ENCODE measurements at regions not wholly inside any gene's neighbourhood (a gene's known extent, or its start where the extent isn't known, plus 50 kb on each side); places are given as distances from the start of the nearest gene placed in this dataset.

DNA sequence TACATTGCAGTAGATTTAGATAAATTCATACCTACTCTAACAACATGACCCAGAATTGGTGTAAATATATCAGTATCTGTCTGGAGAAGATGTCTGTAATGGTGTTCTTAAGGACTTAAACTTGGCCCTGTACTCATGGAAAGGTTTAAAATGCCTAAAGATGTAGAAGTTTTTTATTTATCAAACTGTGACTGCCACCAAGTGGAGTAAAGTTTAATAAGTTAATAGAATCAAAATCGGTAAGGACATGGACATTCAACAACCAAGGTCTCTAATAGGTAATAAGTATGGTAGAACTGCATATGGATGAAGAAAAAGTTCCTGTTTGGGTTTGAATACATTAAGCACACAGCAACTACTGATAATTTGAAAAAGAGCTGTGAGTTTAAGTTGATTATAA, 474.0 kb upstream of the NDST3 start:
- TF ChIP-seq, protein P1, sequence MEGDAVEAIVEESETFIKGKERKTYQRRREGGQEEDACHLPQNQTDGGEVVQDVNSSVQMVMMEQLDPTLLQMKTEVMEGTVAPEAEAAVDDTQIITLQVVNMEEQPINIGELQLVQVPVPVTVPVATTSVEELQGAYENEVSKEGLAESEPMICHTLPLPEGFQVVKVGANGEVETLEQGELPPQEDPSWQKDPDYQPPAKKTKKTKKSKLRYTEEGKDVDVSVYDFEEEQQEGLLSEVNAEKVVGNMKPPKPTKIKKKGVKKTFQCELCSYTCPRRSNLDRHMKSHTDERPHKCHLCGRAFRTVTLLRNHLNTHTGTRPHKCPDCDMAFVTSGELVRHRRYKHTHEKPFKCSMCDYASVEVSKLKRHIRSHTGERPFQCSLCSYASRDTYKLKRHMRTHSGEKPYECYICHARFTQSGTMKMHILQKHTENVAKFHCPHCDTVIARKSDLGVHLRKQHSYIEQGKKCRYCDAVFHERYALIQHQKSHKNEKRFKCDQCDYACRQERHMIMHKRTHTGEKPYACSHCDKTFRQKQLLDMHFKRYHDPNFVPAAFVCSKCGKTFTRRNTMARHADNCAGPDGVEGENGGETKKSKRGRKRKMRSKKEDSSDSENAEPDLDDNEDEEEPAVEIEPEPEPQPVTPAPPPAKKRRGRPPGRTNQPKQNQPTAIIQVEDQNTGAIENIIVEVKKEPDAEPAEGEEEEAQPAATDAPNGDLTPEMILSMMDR (IDR thresholded peaks at IDR 0.05): no peak
- TF ChIP-seq POLR2A (IDR thresholded peaks at IDR 0.05): no peak
- intact Hi-C loops (cut with DNase I): no loop called here
- Histone ChIP-seq H3K4me1 (no peaks in the 10 kb centered on the region), H3K4me3 (replicated peaks in 1 of 3) (no peak overlapping the region), H3K9me3 (no peaks in the 10 kb centered on the region), H3K27me3 (no peaks in the 10 kb centered on the region), H3K27ac (no peak overlapping the region), H3K36me3 (no peaks in the 10 kb centered on the region)
- 54 to 59% methylated on average over 1 of the region's 1 CpG for WGBS, 2 donors
- no peak for DNase-seq

DNA sequence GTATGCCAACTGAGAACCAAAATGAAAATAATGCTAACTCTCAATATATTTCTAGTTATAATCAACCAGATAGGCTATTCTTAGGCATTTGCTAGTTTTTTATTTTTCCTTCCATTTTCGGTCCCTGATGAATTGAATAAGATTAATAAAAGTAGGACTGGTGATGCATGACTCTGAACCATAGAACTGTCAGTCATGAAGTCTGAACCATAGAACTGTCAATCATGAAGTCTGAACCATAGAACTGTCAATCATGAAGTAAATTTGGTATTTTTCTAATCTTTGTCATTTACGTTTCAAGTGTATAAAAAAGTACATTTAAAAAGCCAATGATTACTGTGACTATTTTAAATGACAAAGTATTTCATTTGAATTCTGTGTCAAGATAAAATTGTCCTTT, 460.2 kb upstream of the NDST3 start:
- no peaks in the 10 kb centered on the region for H3K9me3 ChIP-seq
- H3K4me1 ChIP-seq: no peaks in the 10 kb centered on the region
- WGBS, 2 donors: 92 to 96% methylated on average over 2 of the region's 2 CpGs
- no peak overlapping the region for H3K27ac ChIP-seq
- no peak for TF ChIP-seq POLR2A (IDR thresholded peaks at IDR 0.05)
- TF ChIP-seq, protein P1 (IDR thresholded peaks at IDR 0.05): no peak
- no peak for DNase-seq
- no peak overlapping the region for H3K4me3 ChIP-seq (replicated peaks in 1 of 3)
- no peaks in the 10 kb centered on the region for H3K27me3 ChIP-seq
- intact Hi-C loops (cut with DNase I): no loop called here
- no peaks in the 10 kb centered on the region for H3K36me3 ChIP-seq

DNA sequence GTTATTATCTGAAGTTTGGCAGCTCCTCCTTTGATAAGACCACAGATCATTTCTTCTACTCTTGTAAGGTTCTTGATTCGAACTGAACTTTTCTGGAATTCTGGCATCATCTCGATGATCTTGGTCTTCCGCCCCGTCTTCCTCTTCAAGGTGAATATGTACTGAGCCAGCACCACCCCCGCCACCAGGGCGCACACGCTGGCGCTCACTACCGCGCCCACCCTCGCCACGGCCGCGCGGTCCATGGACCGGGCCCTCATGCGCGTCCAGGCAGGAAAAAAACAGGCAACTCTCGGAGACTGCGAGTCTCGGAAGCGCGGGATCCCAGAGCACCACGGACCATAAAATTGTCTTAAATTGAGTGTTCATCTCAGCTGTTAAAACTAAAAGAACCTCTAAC, 458.4 kb upstream of the NDST3 start:
- Histone ChIP-seq H3K4me3 (replicated peaks in 1 of 3) (no peak overlapping the region), H3K27me3 (no peaks in the 10 kb centered on the region), H3K4me1 (no peaks in the 10 kb centered on the region), H3K9me3 (no peaks in the 10 kb centered on the region), H3K36me3 (no peaks in the 10 kb centered on the region), H3K27ac (no peak overlapping the region)
- no peak for TF ChIP-seq POLR2A (IDR thresholded peaks at IDR 0.05)
- TF ChIP-seq, protein P1 (IDR thresholded peaks at IDR 0.05): no peak
- 90 to 93% methylated on average over 24 of the region's 24 CpGs for WGBS, 2 donors
- intact Hi-C loops (cut with DNase I): no loop called here
- DNase-seq: no peak

DNA sequence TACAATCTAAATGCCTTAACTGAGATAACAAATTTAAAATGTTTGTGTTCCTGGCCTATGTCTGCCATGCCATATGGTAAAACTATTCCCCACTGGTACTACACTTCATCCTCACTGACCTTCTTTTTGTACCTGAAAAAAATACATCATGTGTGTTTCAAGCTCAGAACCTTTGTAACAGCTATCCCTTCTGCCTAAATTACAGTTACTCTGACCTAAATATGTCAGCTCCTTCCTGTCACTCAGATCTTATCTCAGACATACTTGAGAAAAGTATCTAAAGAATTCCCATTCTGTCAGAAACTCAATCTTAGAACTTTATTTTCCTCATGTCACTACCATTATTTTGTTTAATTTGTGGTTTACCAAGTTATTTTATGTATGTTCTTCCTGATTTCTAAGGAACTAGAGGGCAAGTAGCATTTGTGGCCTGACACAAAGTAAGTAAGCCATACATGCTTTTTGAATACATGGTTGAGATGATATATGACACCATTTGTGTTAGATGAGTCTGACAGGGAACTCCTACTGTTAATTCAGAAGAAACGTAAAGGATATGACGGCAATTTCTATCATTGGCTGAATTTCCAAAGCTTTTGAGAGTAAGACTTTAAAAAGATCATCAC, 456.5 kb upstream of the NDST3 start:
- Histone ChIP-seq H3K27ac (no peak overlapping the region), H3K9me3 (no peaks in the 10 kb centered on the region), H3K36me3 (no peaks in the 10 kb centered on the region), H3K4me1 (no peaks in the 10 kb centered on the region), H3K4me3 (replicated peaks in 1 of 3) (no peak overlapping the region), H3K27me3 (no peaks in the 10 kb centered on the region)
- TF ChIP-seq, protein P1 (IDR thresholded peaks at IDR 0.05): no peak
- TF ChIP-seq POLR2A (IDR thresholded peaks at IDR 0.05): no peak
- 42 to 45% methylated on average over 2 of the region's 2 CpGs for WGBS, 2 donors
- intact Hi-C loops (cut with DNase I): no loop called here
- DNase-seq: no peak

DNA sequence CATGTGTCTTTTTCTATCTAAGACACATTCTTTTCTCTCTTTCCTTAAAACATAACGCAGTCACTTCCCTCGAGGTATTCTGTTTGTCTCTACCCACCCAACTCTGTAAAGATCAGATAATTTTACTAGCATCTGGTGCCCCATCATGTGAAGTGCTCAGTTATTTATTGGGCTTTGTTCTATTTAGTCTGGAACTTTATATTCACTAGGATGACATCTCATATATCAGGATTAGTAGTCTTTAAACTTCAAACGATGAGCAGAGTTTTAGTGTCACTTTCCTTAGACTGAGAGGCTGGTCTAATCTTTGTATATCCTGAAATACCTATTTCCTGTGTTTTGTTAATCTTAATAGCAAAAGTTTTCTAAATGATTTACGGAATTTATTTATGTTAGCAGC, 445.5 kb upstream of the NDST3 start:
- no peak for DNase-seq
- Histone ChIP-seq H3K4me1 (no peaks in the 10 kb centered on the region), H3K27ac (no peak overlapping the region), H3K9me3 (no peaks in the 10 kb centered on the region), H3K36me3 (no peaks in the 10 kb centered on the region), H3K4me3 (replicated peaks in 1 of 3) (no peak overlapping the region), H3K27me3 (no peaks in the 10 kb centered on the region)
- WGBS, 2 donors: 58 to 62% methylated on average over 4 of the region's 4 CpGs
- no peak for TF ChIP-seq POLR2A (IDR thresholded peaks at IDR 0.05)
- TF ChIP-seq, protein P1 (IDR thresholded peaks at IDR 0.05): no peak
- intact Hi-C loops (cut with DNase I): no loop called here
